Naive thymus-derived CD4-positive, alpha-beta T cell (primary cell): ENCODE measurements at regions not wholly inside any gene's neighbourhood (a gene's known extent, or its start where the extent isn't known, plus 50 kb on each side); places are given as distances from the start of the nearest gene placed in this dataset.

Experiments used
- ATAC-seq: fragments of 150-1000 bp; cut with Tn5 transposase; 2 replicates; pipeline ENCODE4 v1.10.0; 2021; ENCODE audit warnings: mild to moderate bottlenecking, moderate library complexity
- CTCF ChIA-PET: fragments of 350-600 bp; sonication (Branson Sonifier 250); formaldehyde crosslinking; loops from one replicate; lab custom pipeline; 2021; ENCODE audit warnings: antibody characterized with exemption; lab: Charles Lee
- POLR2A ChIA-PET: fragments of 350-600 bp; sonication (Branson Sonifier 250); formaldehyde crosslinking; loops from one replicate; lab custom pipeline; 2021; ENCODE audit warnings: antibody characterized with exemption, inconsistent platforms; lab: Charles Lee
- DNase-seq, 9 donors: peaks; one replicate each; pipeline versions ENCODE4 v3.0.0 to v3.0.0-alpha.2; 2020 to 2022; ENCODE audit warnings: mixed read lengths in 1 of 9
- H3K27ac ChIP-seq: one replicate; pipeline ENCODE4 v1.7.0; 2013; ENCODE audit warnings: mild to moderate bottlenecking, low read depth, low read length, moderate library complexity
- H3K27me3 ChIP-seq, 2 donors: one replicate each; pipeline ENCODE4 v1.7.0; 2013; ENCODE audit warnings: low read length in 2 of 2, mild to moderate bottlenecking in 2 of 2, moderate library complexity in 2 of 2; ENCODE audit not compliant: control insufficient read depth in 2 of 2, insufficient read depth in 2 of 2
- H3K36me3 ChIP-seq, 3 experiments: 1 replicate in 2 of 3; 2 replicates in 1 of 3; pipeline ENCODE4 v1.7.0; 2013; ENCODE audit warnings: low read length in 3 of 3, mild to moderate bottlenecking in 3 of 3, moderate library complexity in 1 of 3; ENCODE audit not compliant: insufficient read depth in 3 of 3, control insufficient read depth in 2 of 3
- H3K4me1 ChIP-seq, 2 donors: one replicate each; pipeline ENCODE4 v1.7.0; 2013; ENCODE audit warnings: low read length in 2 of 2, mild to moderate bottlenecking in 2 of 2, moderate library complexity in 1 of 2; ENCODE audit not compliant: control insufficient read depth in 2 of 2, insufficient read depth in 2 of 2
- H3K4me3 ChIP-seq: 2 replicates; pipeline ENCODE4 v1.7.0; 2013; ENCODE audit warnings: mild to moderate bottlenecking, low read length
- H3K9me3 ChIP-seq, 3 experiments: 1 replicate in 2 of 3; 2 replicates in 1 of 3; pipeline ENCODE4 v1.7.0; 2013; ENCODE audit warnings: low read length in 3 of 3; ENCODE audit not compliant: control insufficient read depth in 2 of 3
- H3K27ac Mint-ChIP-seq, 9 donors: one replicate each; pipeline ENCODE4 v1.8.0; 2020 to 2022; ENCODE audit warnings: mixed read lengths in 9 of 9, mild to moderate bottlenecking in 8 of 9, moderate library complexity in 5 of 9, inconsistent platforms in 2 of 9
- H3K27me3 Mint-ChIP-seq, 5 donors: one replicate each; pipeline ENCODE4 v1.8.0; 2021 to 2022; ENCODE audit warnings: mixed read lengths in 5 of 5, mild to moderate bottlenecking in 1 of 5
- H3K36me3 Mint-ChIP-seq, 5 donors: one replicate each; pipeline ENCODE4 v1.8.0; 2020 to 2022; ENCODE audit warnings: mixed read lengths in 5 of 5, mild to moderate bottlenecking in 3 of 5, inconsistent platforms in 1 of 5
- H3K4me1 Mint-ChIP-seq, 7 donors: one replicate each; pipeline ENCODE4 v1.8.0; 2020 to 2022; ENCODE audit warnings: mixed read lengths in 7 of 7, mild to moderate bottlenecking in 3 of 7, inconsistent platforms in 1 of 7
- H3K4me3 Mint-ChIP-seq, 10 donors: one replicate each; pipeline ENCODE4 v1.8.0; 2020 to 2022; ENCODE audit warnings: mild to moderate bottlenecking in 10 of 10, mixed read lengths in 10 of 10, moderate library complexity in 6 of 10, inconsistent platforms in 2 of 10
- H3K9me3 Mint-ChIP-seq, 11 donors: one replicate each; pipeline ENCODE4 v1.8.0; 2020 to 2022; ENCODE audit warnings: mixed read lengths in 11 of 11, mild to moderate bottlenecking in 4 of 11, inconsistent platforms in 1 of 11, moderate library complexity in 1 of 11
- intact Hi-C, 2 donors: fragments of 100-400 bp; cut with micrococcal nuclease; formaldehyde crosslinking; loops; one replicate each; pipeline ENCODE4 v1.15.1; 2023

GRCh38 chr2:13597176-13597575 is 880.4 kb downstream of the TRIB2 start:
- CTCF ChIA-PET = no interaction called here

DNA sequence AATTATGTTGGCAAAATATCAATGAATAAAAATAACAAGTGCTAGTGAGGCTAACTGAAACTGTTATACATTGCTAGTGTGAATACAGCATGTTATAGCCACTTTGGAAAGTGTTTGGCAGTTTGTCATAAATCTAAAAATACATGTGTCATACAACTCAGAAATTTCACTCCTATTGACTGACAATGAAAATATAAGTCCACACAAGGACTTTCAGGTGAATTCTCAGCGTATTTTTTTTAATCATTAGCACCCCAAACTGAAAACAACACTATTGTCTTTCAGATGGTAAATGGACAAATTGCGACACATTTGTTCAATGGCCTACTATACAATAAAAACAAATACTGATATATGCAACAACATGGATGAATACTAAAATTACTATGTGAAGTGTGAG is 884.8 kb downstream of the TRIB2 start:
- H3K36me3 Mint-ChIP-seq = no peaks in the 10 kb centered on the region
- peaks cover 0 to 4% (median 0%) of the 10 kb centered on the region in 11 donors for H3K9me3 Mint-ChIP-seq
- H3K9me3 ChIP-seq = no peaks in the 10 kb centered on the region
- DNase-seq (no peak), ATAC-seq (no peak)
- H3K27me3 ChIP-seq = no peaks in the 10 kb centered on the region
- no peak overlapping the region for H3K4me3 Mint-ChIP-seq
- ChIA-PET CTCF (no interaction called here), POLR2A (no interaction called here)
- H3K4me1 Mint-ChIP-seq = no peaks in the 10 kb centered on the region
- no peak overlapping the region for H3K27ac Mint-ChIP-seq
- H3K4me3 ChIP-seq = no peak overlapping the region
- intact Hi-C loops = no loop called here
- H3K27ac ChIP-seq = no peak overlapping the region
- no peaks in the 10 kb centered on the region for H3K27me3 Mint-ChIP-seq
- H3K36me3 ChIP-seq = no peaks in the 10 kb centered on the region
- H3K4me1 ChIP-seq = no peaks in the 10 kb centered on the region

More at GRCh38 chr2:13597176-13597575, 880.4 kb downstream of the TRIB2 start:
- Histone ChIP-seq H3K4me1 (no peaks in the 10 kb centered on the region), H3K27me3 (no peaks in the 10 kb centered on the region), H3K27ac (no peak overlapping the region), H3K9me3 (no peaks in the 10 kb centered on the region), H3K36me3 (no peaks in the 10 kb centered on the region), H3K4me3 (no peak overlapping the region)
- DNase-seq (no peak), ATAC-seq (no peak)
- intact Hi-C loops = no loop called here
- H3K27ac Mint-ChIP-seq = no peak overlapping the region
- H3K27me3 Mint-ChIP-seq = no peaks in the 10 kb centered on the region
- H3K4me1 Mint-ChIP-seq = no peaks in the 10 kb centered on the region
- H3K4me3 Mint-ChIP-seq = no peak overlapping the region
- H3K9me3 Mint-ChIP-seq = peaks cover 0 to 10% (median 4%) of the 10 kb centered on the region in 11 donors
- H3K36me3 Mint-ChIP-seq = no peaks in the 10 kb centered on the region
- POLR2A ChIA-PET = no interaction called here

DNA sequence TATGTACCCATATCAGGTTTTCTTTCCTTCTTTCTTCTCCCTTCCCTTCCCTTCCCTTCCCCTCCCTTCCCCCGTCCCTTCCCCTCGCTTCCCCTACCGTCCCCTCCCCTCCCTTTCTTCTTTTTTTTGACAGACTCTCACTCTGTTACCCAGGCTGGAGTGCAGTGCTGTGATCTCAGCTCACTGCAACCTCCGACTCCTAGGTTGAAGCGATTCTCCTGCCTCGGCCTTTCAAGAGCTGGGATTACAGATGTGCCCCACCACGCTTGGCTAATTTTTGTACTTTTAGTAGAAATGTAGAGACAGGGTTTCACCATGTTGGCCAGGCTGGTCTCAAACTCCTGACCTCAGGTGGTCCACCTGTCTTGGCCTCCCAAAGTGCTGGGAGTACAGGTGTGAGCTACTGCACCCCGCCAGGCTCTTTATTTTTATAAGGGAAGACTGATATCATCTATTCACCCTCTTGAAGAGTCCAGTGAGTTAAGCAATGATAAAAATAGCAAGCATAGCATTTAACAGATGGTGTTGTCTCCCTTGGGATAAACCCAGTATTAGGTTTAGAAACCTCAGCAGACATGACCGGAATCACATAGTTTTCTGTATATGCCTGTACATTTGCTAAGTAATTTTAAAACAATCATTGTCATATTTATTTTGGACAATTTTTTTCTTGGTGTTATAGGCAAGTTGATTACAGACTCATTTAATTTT is 888.4 kb downstream of the TRIB2 start:
- H3K4me1 Mint-ChIP-seq = no peaks in the 10 kb centered on the region
- H3K27me3 Mint-ChIP-seq = no peaks in the 10 kb centered on the region
- H3K27ac ChIP-seq = no peak overlapping the region
- no peaks in the 10 kb centered on the region for H3K36me3 ChIP-seq
- POLR2A ChIA-PET = no interaction called here
- CTCF ChIA-PET = interaction anchor here (0.6 kb wide), 1 partner anchor 52 kb away, joined by 4 read pairs; no protein-coding TSS in a partner anchor
- DNase-seq = no peak
- no peak overlapping the region for H3K27ac Mint-ChIP-seq
- H3K4me1 ChIP-seq = no peaks in the 10 kb centered on the region
- H3K4me3 ChIP-seq = no peak overlapping the region
- H3K27me3 ChIP-seq = no peaks in the 10 kb centered on the region
- no peaks in the 10 kb centered on the region for H3K36me3 Mint-ChIP-seq
- peaks cover 0 to 7% (median 0%) of the 10 kb centered on the region in 11 donors for H3K9me3 Mint-ChIP-seq
- intact Hi-C loops = no loop called here
- no peaks in the 10 kb centered on the region for H3K9me3 ChIP-seq
- no peak overlapping the region for H3K4me3 Mint-ChIP-seq
- ATAC-seq = no peak

DNA sequence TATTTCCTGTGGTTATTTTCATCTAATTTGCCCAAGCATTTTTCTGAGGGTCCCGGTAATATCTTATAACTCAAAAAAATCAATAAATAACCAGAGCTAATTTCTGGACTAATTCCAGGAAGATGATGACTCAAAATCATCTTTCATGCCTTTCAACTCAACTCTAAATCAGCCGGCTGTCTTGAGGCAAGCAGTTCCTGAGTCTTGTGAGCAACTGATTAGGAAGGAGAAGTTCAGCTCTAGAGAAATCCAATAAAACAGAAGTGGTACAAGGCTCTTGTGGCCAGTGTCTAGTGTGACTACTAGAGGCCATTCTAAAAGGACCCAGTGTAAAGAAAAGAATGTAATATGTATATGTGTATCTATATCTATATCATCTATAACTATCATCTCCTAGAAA is 890.4 kb downstream of the TRIB2 start:
- Mint-ChIP-seq H3K27ac (no peak overlapping the region), H3K36me3 (no peaks in the 10 kb centered on the region), H3K4me1 (no peaks in the 10 kb centered on the region), H3K9me3 (peaks cover 0 to 9% (median 1%) of the 10 kb centered on the region in 11 donors), H3K4me3 (no peak overlapping the region), H3K27me3 (no peaks in the 10 kb centered on the region)
- intact Hi-C loops = no loop called here
- Histone ChIP-seq H3K27ac (no peak overlapping the region), H3K36me3 (no peaks in the 10 kb centered on the region), H3K4me3 (no peak overlapping the region), H3K4me1 (no peaks in the 10 kb centered on the region), H3K27me3 (no peaks in the 10 kb centered on the region), H3K9me3 (no peaks in the 10 kb centered on the region)
- ChIA-PET CTCF (no interaction called here), POLR2A (no interaction called here)
- DNase-seq (no peak), ATAC-seq (no peak)

- H3K27ac Mint-ChIP-seq = no peak overlapping the region
Measured at GRCh38 chr2:13611939-13612338, 895.2 kb downstream of the TRIB2 start.

GRCh38 chr2:13616059-13616458 is 899.3 kb downstream of the TRIB2 start:
- Mint-ChIP-seq H3K27ac (no peak overlapping the region), H3K4me1 (no peaks in the 10 kb centered on the region), H3K36me3 (no peaks in the 10 kb centered on the region), H3K4me3 (no peak overlapping the region), H3K27me3 (no peaks in the 10 kb centered on the region), H3K9me3 (peaks cover 3 to 36% (median 13%) of the 10 kb centered on the region in 11 donors)
- no peak overlapping the region for H3K4me3 ChIP-seq
- ATAC-seq (no peak), DNase-seq (no peak)
- ChIA-PET CTCF (no interaction called here), POLR2A (no interaction called here)
- no peaks in the 10 kb centered on the region for H3K27me3 ChIP-seq
- no peaks in the 10 kb centered on the region for H3K36me3 ChIP-seq
- peaks cover 0 to 3% (median 0%) of the 10 kb centered on the region in 3 experiments for H3K9me3 ChIP-seq
- intact Hi-C loops = no loop called here
- H3K4me1 ChIP-seq = no peaks in the 10 kb centered on the region
- H3K27ac ChIP-seq = no peak overlapping the region

More at GRCh38 chr2:13611939-13612338, 895.2 kb downstream of the TRIB2 start:
- Histone ChIP-seq H3K27ac (no peak overlapping the region), H3K27me3 (no peaks in the 10 kb centered on the region), H3K4me1 (no peaks in the 10 kb centered on the region), H3K4me3 (no peak overlapping the region), H3K9me3 (peaks cover 0 to 3% (median 0%) of the 10 kb centered on the region in 3 experiments), H3K36me3 (no peaks in the 10 kb centered on the region)
- H3K9me3 Mint-ChIP-seq = peaks cover under 1 to 16% (median 4%) of the 10 kb centered on the region in 11 donors
- no peaks in the 10 kb centered on the region for H3K36me3 Mint-ChIP-seq
- no peak for ATAC-seq
- DNase-seq = no peak
- intact Hi-C loops = no loop called here
- H3K4me1 Mint-ChIP-seq = no peaks in the 10 kb centered on the region
- no peak overlapping the region for H3K4me3 Mint-ChIP-seq
- POLR2A ChIA-PET = no interaction called here
- CTCF ChIA-PET = no interaction called here
- no peaks in the 10 kb centered on the region for H3K27me3 Mint-ChIP-seq

DNA sequence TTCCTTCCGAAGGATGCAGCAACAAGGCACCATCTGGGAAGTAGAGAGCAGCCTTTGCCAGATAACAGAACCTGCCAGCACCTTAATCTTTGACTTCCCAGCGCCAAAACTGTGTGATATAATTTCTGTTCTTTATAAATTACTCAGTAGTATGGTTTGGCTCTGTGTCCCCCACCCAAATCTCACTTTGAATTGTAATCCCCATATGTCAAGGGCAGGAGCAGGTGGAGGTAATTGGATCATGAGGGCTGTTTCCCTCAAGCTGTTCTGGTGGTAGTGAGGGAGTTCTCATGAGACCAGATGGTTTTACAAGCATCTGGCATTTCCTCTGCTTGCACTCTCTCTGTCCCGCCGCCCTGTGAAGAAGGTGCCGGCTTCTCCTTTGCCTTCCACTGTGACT is 899.9 kb downstream of the TRIB2 start:
- peaks cover 0 to 3% (median 0%) of the 10 kb centered on the region in 3 experiments for H3K9me3 ChIP-seq
- no peaks in the 10 kb centered on the region for H3K27me3 ChIP-seq
- intact Hi-C loops = no loop called here
- Mint-ChIP-seq H3K36me3 (no peaks in the 10 kb centered on the region), H3K4me3 (no peak overlapping the region), H3K27me3 (no peaks in the 10 kb centered on the region), H3K27ac (no peak overlapping the region), H3K4me1 (no peaks in the 10 kb centered on the region), H3K9me3 (peaks cover 5 to 41% (median 14%) of the 10 kb centered on the region in 11 donors)
- POLR2A ChIA-PET = no interaction called here
- no peaks in the 10 kb centered on the region for H3K36me3 ChIP-seq
- ATAC-seq (no peak), DNase-seq (no peak)
- no peak overlapping the region for H3K4me3 ChIP-seq
- H3K27ac ChIP-seq = no peak overlapping the region
- CTCF ChIA-PET = no interaction called here
- no peaks in the 10 kb centered on the region for H3K4me1 ChIP-seq
